GM23338 (cell line): ENCODE measurements at regions not wholly inside any gene's neighbourhood (a gene's known extent, or its start where the extent isn't known, plus 50 kb on each side); places are given as distances from the start of the nearest gene placed in this dataset.

Experiments
- ATAC-seq: fragments of 200-7000 bp; cut with Tn5 transposase; 3 replicates; pipeline ENCODE4 v1.9.1; 2020
- DNase-seq: peaks from one replicate; pipeline ENCODE4 v3.0.0-alpha.2; 2015; ENCODE audit warnings: low spot score
- H2AFZ ChIP-seq: fragments of 200-600 bp; sonication (generic); 2 replicates; pipeline ENCODE4 v1.8.0; 2016; ENCODE audit warnings: antibody characterized with exemption, mild to moderate bottlenecking, moderate library complexity
- H3F3A ChIP-seq: fragments of 200-600 bp; sonication (generic); replicated peaks from 2 replicates; pipeline ENCODE4 v1.8.0; 2017; ENCODE audit warnings: antibody characterized with exemption, mixed run types, low read depth
- H3K27ac ChIP-seq: fragments of 200-600 bp; sonication (generic); 2 replicates; pipeline ENCODE4 v1.6.1; 2016; ENCODE audit warnings: low read depth
- H3K27me3 ChIP-seq: fragments of 200-600 bp; sonication (generic); 2 replicates; pipeline ENCODE4 v1.8.0; 2016; ENCODE audit warnings: mild to moderate bottlenecking, mixed run types, moderate library complexity; ENCODE audit not compliant: insufficient read depth
- H3K36me3 ChIP-seq: fragments of 200-600 bp; sonication (generic); 2 replicates; pipeline ENCODE4 v1.8.0; 2016; ENCODE audit warnings: mild to moderate bottlenecking; ENCODE audit not compliant: insufficient read depth
- H3K4me1 ChIP-seq: fragments of 200-600 bp; sonication (generic); 2 replicates; pipeline ENCODE4 v1.8.0; 2016; ENCODE audit warnings: mild to moderate bottlenecking, moderate library complexity; ENCODE audit not compliant: insufficient read depth
- H3K4me2 ChIP-seq: fragments of 200-600 bp; sonication (generic); 2 replicates; pipeline ENCODE4 v1.7.1; 2017; ENCODE audit warnings: mixed run types
- H3K4me3 ChIP-seq: fragments of 200-600 bp; sonication (generic); 2 replicates; pipeline ENCODE4 v1.6.1; 2016; ENCODE audit warnings: mixed run types
- H3K79me2 ChIP-seq: fragments of 200-600 bp; sonication (generic); replicated peaks from 2 replicates; pipeline ENCODE4 v1.8.0; 2017; ENCODE audit warnings: mild to moderate bottlenecking; ENCODE audit not compliant: insufficient read depth
- H3K9me2 ChIP-seq: fragments of 200-600 bp; sonication (generic); 2 replicates; pipeline ENCODE4 v1.8.0; 2017; ENCODE audit not compliant: insufficient read depth
- H4K20me1 ChIP-seq: fragments of 200-600 bp; sonication (generic); replicated peaks from 2 replicates; pipeline ENCODE4 v1.8.0; 2017; ENCODE audit warnings: mild to moderate bottlenecking; ENCODE audit not compliant: insufficient read depth
- H3K27ac Mint-ChIP-seq: 2 replicates; pipeline ENCODE4 v1.8.0; 2020; ENCODE audit warnings: inconsistent platforms, mild to moderate bottlenecking, moderate library complexity, mixed read lengths
- H3K27me3 Mint-ChIP-seq: 3 replicates; pipeline ENCODE4 v1.8.0; 2022; ENCODE audit warnings: low read depth, mild to moderate bottlenecking, moderate library complexity, mixed read lengths, inconsistent platforms; ENCODE audit not compliant: insufficient read depth, poor library complexity
- H3K36me3 Mint-ChIP-seq: 3 replicates; pipeline ENCODE4 v1.8.0; 2021; ENCODE audit warnings: low read depth, mild to moderate bottlenecking, inconsistent platforms, moderate library complexity, mixed read lengths
- H3K4me1 Mint-ChIP-seq: 3 replicates; pipeline ENCODE4 v1.8.0; 2020; ENCODE audit warnings: mild to moderate bottlenecking, inconsistent platforms, mixed read lengths
- H3K4me3 Mint-ChIP-seq: 3 replicates; pipeline ENCODE4 v1.8.0; 2021; ENCODE audit warnings: moderate library complexity, mild to moderate bottlenecking, inconsistent platforms, mixed read lengths
- H3K9me3 Mint-ChIP-seq: 3 replicates; pipeline ENCODE4 v1.8.0; 2020; ENCODE audit warnings: moderate library complexity, mild to moderate bottlenecking, inconsistent platforms, mixed read lengths
- CTCF ChIP-seq, 2 experiments: fragments of 200-600 bp in 1 of 2; sonication (generic) in 1 of 2; conservative IDR thresholded peaks; 2 replicates each; pipeline versions ENCODE4 v1.5.1 to v1.6.1; 2016 to 2017; ENCODE audit warnings: antibody characterized with exemption in 2 of 2, low read depth in 2 of 2, mild to moderate bottlenecking in 2 of 2, moderate library complexity in 1 of 2
- EZH2phosphoT487 ChIP-seq: fragments of 200-600 bp; sonication (generic); IDR thresholded peaks from one replicate; pipeline ENCODE4 v1.8.1; 2018; ENCODE audit warnings: antibody characterized with exemption; ENCODE audit not compliant: unreplicated experiment
- JUNB ChIP-seq: IDR thresholded peaks from one replicate; pipeline ENCODE4 v1.6.1; 2016; ENCODE audit warnings: antibody characterized with exemption; ENCODE audit not compliant: unreplicated experiment
- POLR2AphosphoS5 ChIP-seq: IDR thresholded peaks from 2 replicates; pipeline ENCODE4 v1.6.1; 2016; ENCODE audit warnings: antibody characterized with exemption, low read depth
- REST ChIP-seq: IDR thresholded peaks from one replicate; pipeline ENCODE4 v1.6.1; 2018; ENCODE audit warnings: antibody characterized with exemption; ENCODE audit not compliant: unreplicated experiment
- ZNF114 ChIP-seq: fragments of 250-450 bp; sonication (Bioruptor Pico); IDR thresholded peaks from 2 replicates; pipeline ENCODE4 v1.5.0; 2020; ENCODE audit warnings: mild to moderate bottlenecking, moderate library complexity
- ZNF331 ChIP-seq: fragments of 250-450 bp; sonication (Bioruptor Pico); IDR thresholded peaks from 2 replicates; pipeline ENCODE4 v1.5.0; 2020; ENCODE audit warnings: low read depth, mild to moderate bottlenecking, moderate library complexity

- Mint-ChIP-seq H3K36me3 (peaks cover 6% of the 10 kb centered on the region; the same call in 1 of the 3 replicates), H3K4me3 (no peak overlapping the region), H3K27ac (no peak overlapping the region), H3K27me3 (no peaks in the 10 kb centered on the region), H3K4me1 (peaks cover 4% of the 10 kb centered on the region; the same call in 2 of the 3 replicates), H3K9me3 (peaks cover 5% of the 10 kb centered on the region; the same call in 2 of the 3 replicates)
- no peaks in the 10 kb centered on the region for H3K36me3 ChIP-seq
- DNase-seq (no peak), ATAC-seq (no peak)
- H2AFZ ChIP-seq: no peak overlapping the region
- H3K9me2 ChIP-seq: no peaks in the 10 kb centered on the region
- peaks cover 2% of the 10 kb centered on the region; the same call in 1 of the 2 replicates for H3K4me1 ChIP-seq
- H3K79me2 ChIP-seq: no peaks in the 10 kb centered on the region
- no peak for TF ChIP-seq ZNF331 (CRISPR knock-in tag)
- H3F3A ChIP-seq: no peaks in the 10 kb centered on the region
- no peaks in the 10 kb centered on the region for H3K27me3 ChIP-seq
- no peaks in the 10 kb centered on the region for H4K20me1 ChIP-seq
- no peak overlapping the region for H3K4me3 ChIP-seq
- no peak overlapping the region for H3K4me2 ChIP-seq
- no peak overlapping the region for H3K27ac ChIP-seq
Measured at GRCh38 chr5:167259806-167260205, 1031.6 kb upstream of the WWC1 start.

- no peak overlapping the region for H3K27ac Mint-ChIP-seq
- Histone ChIP-seq H3K79me2 (no peaks in the 10 kb centered on the region), H3K27ac (no peak overlapping the region), H3K4me1 (no peaks in the 10 kb centered on the region), H3K9me2 (no peaks in the 10 kb centered on the region), H3K4me2 (no peak overlapping the region), H3F3A (no peaks in the 10 kb centered on the region), H3K27me3 (no peaks in the 10 kb centered on the region), H3K4me3 (no peak overlapping the region), H2AFZ (no peak overlapping the region), H3K36me3 (no peaks in the 10 kb centered on the region), H4K20me1 (no peaks in the 10 kb centered on the region)
- peaks cover 5% of the 10 kb centered on the region; the same call in 2 of the 3 replicates for H3K9me3 Mint-ChIP-seq
- H3K27me3 Mint-ChIP-seq: no peaks in the 10 kb centered on the region
- peaks cover 6% of the 10 kb centered on the region; the same call in 1 of the 3 replicates for H3K36me3 Mint-ChIP-seq
- ATAC-seq (peak; percentile 78), DNase-seq (peak; percentile 74)
- TF ChIP-seq EZH2phosphoT487 (no peak), CTCF (conservative IDR thresholded peaks at IDR 0.05; ENCODE audit: low read depth in 2 of 2) (peak; percentile 78 to 90)
- no peak overlapping the region for H3K4me3 Mint-ChIP-seq
- H3K4me1 Mint-ChIP-seq: no peaks in the 10 kb centered on the region
Measured at GRCh38 chr5:167261309-167262100, 1029.9 kb upstream of the WWC1 start.

GRCh38 chr5:167263185-167263584, 1028.3 kb upstream of the WWC1 start:
- H3K4me1 ChIP-seq: peaks cover 1% of the 10 kb centered on the region; the same call in 1 of the 2 replicates
- DNase-seq: no peak
- H3K4me3 Mint-ChIP-seq: no peak overlapping the region
- H3K27ac ChIP-seq: no peak overlapping the region
- H3F3A ChIP-seq: no peaks in the 10 kb centered on the region
- H3K4me2 ChIP-seq: no peak overlapping the region
- H3K79me2 ChIP-seq: no peaks in the 10 kb centered on the region
- no peaks in the 10 kb centered on the region for H3K9me2 ChIP-seq
- H3K27ac Mint-ChIP-seq: no peak overlapping the region
- peaks cover 4% of the 10 kb centered on the region; the same call in 2 of the 3 replicates for H3K4me1 Mint-ChIP-seq
- no peak for ATAC-seq
- no peaks in the 10 kb centered on the region for H4K20me1 ChIP-seq
- peaks cover 5% of the 10 kb centered on the region; the same call in 2 of the 3 replicates for H3K9me3 Mint-ChIP-seq
- no peaks in the 10 kb centered on the region for H3K27me3 Mint-ChIP-seq
- H3K4me3 ChIP-seq: no peak overlapping the region
- no peaks in the 10 kb centered on the region for H3K36me3 ChIP-seq
- H2AFZ ChIP-seq: no peak overlapping the region
- no peaks in the 10 kb centered on the region for H3K27me3 ChIP-seq
- H3K36me3 Mint-ChIP-seq: peaks cover 6% of the 10 kb centered on the region; the same call in 1 of the 3 replicates
- no peak for TF ChIP-seq CTCF (conservative IDR thresholded peaks at IDR 0.05; ENCODE audit: low read depth in 2 of 2)
- no peak for TF ChIP-seq REST
- no peak for TF ChIP-seq ZNF331 (CRISPR knock-in tag)
- TF ChIP-seq JUNB: no peak
- TF ChIP-seq ZNF114 (CRISPR knock-in tag): no peak
- TF ChIP-seq POLR2AphosphoS5: no peak
